ENCODE measurements at regions not wholly inside any gene's neighbourhood (a gene's known extent, or its start where the extent isn't known, plus 50 kb on each side); places are given as distances from the start of the nearest gene placed in this dataset.

GRCh38 chr13:106961216-106961615 is 393.3 kb upstream of the ARGLU1 start:
- TF ChIP-seq, protein P1, sequence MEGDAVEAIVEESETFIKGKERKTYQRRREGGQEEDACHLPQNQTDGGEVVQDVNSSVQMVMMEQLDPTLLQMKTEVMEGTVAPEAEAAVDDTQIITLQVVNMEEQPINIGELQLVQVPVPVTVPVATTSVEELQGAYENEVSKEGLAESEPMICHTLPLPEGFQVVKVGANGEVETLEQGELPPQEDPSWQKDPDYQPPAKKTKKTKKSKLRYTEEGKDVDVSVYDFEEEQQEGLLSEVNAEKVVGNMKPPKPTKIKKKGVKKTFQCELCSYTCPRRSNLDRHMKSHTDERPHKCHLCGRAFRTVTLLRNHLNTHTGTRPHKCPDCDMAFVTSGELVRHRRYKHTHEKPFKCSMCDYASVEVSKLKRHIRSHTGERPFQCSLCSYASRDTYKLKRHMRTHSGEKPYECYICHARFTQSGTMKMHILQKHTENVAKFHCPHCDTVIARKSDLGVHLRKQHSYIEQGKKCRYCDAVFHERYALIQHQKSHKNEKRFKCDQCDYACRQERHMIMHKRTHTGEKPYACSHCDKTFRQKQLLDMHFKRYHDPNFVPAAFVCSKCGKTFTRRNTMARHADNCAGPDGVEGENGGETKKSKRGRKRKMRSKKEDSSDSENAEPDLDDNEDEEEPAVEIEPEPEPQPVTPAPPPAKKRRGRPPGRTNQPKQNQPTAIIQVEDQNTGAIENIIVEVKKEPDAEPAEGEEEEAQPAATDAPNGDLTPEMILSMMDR (conservative IDR thresholded peaks at IDR 0.05), result no peak

DNA sequence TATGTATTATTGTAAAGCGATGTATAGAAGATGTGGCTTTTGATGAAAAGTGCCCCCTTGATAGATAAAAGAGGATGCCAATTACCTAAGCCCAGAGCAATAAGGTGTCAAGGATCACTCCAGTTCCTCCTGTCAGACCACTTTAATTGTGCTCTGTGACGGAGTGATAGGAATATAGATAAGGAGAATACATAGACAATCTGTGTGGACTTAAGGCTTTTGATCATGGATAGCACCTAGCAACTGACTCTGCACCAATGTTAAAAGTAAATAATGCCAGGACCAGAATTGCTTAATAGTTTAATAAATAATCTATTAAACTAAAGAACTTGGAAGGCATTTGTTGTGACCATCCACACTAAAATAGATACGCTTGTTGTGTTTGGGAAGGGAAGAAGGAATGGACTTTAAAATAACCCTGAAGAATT is 390.7 kb upstream of the ARGLU1 start:
- TF ChIP-seq, protein P1 (conservative IDR thresholded peaks at IDR 0.05), result no peak

More at GRCh38 chr13:106961216-106961615, 393.3 kb upstream of the ARGLU1 start:
- no peak overlapping the region for H3K27ac ChIP-seq

GRCh38 chr13:106942563-106942962 is 374.6 kb upstream of the ARGLU1 start:
- TF ChIP-seq, protein P1 (conservative IDR thresholded peaks at IDR 0.05), result no peak

More for the DNA sequence above, 390.7 kb upstream of the ARGLU1 start:
- H3K27ac ChIP-seq, result peak overlapping the region; percentile 51

DNA sequence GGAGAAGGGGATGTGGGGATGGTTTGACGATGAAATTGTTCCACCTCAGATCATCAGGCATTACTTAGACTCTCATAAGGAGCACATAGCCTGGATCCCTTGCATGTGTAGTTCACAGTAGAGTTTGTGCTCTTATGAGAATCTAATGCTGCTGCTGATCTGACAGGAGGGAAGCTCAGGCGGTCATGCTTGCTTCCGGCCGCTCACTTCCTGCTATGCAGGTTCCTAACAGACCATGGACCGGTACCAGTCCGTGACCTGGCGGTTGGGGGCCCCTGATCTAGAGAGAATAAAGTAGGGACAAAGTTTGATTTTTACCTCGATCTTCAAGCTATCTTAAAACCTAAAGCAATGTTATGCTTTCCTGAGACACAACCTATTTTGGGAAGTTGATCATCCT is 373.8 kb upstream of the ARGLU1 start:
- TF ChIP-seq, protein P1 (conservative IDR thresholded peaks at IDR 0.05), result no peak
- H3K27ac ChIP-seq, result no peak overlapping the region

More at GRCh38 chr13:106942563-106942962, 374.6 kb upstream of the ARGLU1 start:
- H3K27ac ChIP-seq, result no peak overlapping the region

- TF ChIP-seq, protein P1 (conservative IDR thresholded peaks at IDR 0.05), result no peak
- no peak overlapping the region for H3K27ac ChIP-seq
Observed at GRCh38 chr13:106927421-106927820, 359.5 kb upstream of the ARGLU1 start.

DNA sequence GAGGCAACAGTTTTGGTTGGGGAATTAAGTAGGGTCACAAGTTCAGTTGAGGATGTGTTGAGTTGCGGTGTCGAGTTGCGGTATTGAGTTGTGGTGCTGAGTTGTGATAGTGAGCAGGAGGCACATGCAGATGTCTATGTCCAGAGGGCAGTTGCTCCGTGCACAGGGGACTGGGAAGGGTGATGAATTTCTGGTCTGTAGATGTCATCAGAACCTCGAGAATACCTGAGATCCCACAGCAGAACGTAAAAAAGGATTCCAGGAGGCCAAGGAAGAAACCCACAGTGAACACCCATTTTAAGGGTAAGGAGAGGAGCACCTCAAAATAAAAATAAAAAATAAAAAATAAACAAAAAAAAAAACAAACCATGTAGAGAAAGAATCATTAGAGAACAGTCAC is 354.4 kb upstream of the ARGLU1 start:
- H3K27ac ChIP-seq, result no peak overlapping the region
- TF ChIP-seq, protein P1 (conservative IDR thresholded peaks at IDR 0.05), result no peak

DNA sequence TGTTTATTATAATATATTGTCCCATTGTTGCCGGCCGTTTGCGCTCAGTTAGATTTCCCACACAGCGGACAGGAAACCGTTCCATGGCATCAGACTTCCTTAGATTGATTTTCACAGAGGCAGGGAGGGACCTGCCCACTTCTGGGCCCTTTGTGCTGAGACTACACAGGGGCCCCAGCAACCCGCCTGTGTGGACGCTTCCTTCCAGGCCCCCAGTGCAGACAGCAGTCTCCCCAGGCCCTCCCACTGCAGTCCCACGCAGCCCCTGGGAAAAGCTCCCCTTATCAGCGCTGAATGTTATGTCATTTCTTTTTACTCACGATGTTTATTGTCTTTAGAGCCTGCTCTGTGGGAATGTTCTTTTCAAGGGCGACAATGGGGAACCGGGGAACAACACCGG is 351.7 kb upstream of the ARGLU1 start:
- H3K27ac ChIP-seq, result no peak overlapping the region
- TF ChIP-seq, protein P1 (conservative IDR thresholded peaks at IDR 0.05), result no peak

All from VCaP (cell line).